ENCODE measurements at regions not wholly inside any gene's neighbourhood (a gene's known extent, or its start where the extent isn't known, plus 50 kb on each side); places are given as distances from the start of the nearest gene placed in this dataset.
"Not testable (repeated sequence)": the region's sequence is repeated elsewhere in the genome, so short reads cannot be mapped to it uniquely, and the experiment has no call there.

GRCh38 chr7:81155654-81156373 lies 237.0 kb upstream of the SEMA3C start:
- no peak overlapping the region for H3K4me3 ChIP-seq
- no peak overlapping the region for H3K27ac ChIP-seq
- no peaks in the 10 kb centered on the region for H3K9me3 ChIP-seq
- no peak for TF ChIP-seq POLR2AphosphoS5 (IDR thresholded peaks at IDR 0.05)
- TF ChIP-seq, protein P1, sequence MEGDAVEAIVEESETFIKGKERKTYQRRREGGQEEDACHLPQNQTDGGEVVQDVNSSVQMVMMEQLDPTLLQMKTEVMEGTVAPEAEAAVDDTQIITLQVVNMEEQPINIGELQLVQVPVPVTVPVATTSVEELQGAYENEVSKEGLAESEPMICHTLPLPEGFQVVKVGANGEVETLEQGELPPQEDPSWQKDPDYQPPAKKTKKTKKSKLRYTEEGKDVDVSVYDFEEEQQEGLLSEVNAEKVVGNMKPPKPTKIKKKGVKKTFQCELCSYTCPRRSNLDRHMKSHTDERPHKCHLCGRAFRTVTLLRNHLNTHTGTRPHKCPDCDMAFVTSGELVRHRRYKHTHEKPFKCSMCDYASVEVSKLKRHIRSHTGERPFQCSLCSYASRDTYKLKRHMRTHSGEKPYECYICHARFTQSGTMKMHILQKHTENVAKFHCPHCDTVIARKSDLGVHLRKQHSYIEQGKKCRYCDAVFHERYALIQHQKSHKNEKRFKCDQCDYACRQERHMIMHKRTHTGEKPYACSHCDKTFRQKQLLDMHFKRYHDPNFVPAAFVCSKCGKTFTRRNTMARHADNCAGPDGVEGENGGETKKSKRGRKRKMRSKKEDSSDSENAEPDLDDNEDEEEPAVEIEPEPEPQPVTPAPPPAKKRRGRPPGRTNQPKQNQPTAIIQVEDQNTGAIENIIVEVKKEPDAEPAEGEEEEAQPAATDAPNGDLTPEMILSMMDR (IDR thresholded peaks at IDR 0.05), result no peak
- TF ChIP-seq EP300 (IDR thresholded peaks at IDR 0.05), result no peak
- TF ChIP-seq POLR2A (IDR thresholded peaks at IDR 0.05), result no peak
- no peaks in the 10 kb centered on the region for H3K36me3 ChIP-seq
- 57% methylated on average over 4 of the region's 4 CpGs for WGBS
- no peak for DNase-seq (ENCODE audit: low spot score in 2 of 2)
- no peaks in the 10 kb centered on the region for H3K4me1 ChIP-seq
- no peaks in the 10 kb centered on the region for H3K27me3 ChIP-seq

DNA sequence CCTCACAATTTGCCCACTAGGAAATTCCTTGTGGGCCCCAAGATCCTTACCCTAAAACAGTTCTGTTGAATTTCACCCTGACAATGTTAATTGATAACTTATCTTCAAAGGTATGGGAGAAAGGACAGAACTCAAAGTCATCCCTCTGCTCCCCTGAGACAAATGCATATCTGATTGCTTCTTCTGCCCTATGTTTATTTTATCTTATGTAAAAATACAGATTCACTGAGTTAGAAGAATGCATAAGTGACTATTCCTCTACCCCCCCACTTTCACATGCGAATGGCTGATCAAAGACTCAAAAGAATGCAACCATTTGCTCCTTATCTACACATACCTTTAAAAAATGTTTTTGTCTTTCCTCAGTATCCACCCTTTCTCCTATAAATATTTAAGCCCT lies 235.7 kb upstream of the SEMA3C start:
- Histone ChIP-seq H3K27me3 (no peaks in the 10 kb centered on the region), H3K36me3 (no peaks in the 10 kb centered on the region), H3K9me3 (no peaks in the 10 kb centered on the region), H3K4me3 (no peak overlapping the region), H3K27ac (no peak overlapping the region), H3K4me1 (no peaks in the 10 kb centered on the region)
- TF ChIP-seq EP300 (IDR thresholded peaks at IDR 0.05) (no peak), POLR2AphosphoS5 (IDR thresholded peaks at IDR 0.05) (no peak), POLR2A (IDR thresholded peaks at IDR 0.05) (no peak)
- TF ChIP-seq, protein P1 (IDR thresholded peaks at IDR 0.05), result no peak
- WGBS, result 94% methylated on average over 1 of the region's 1 CpG
- DNase-seq (ENCODE audit: low spot score in 2 of 2), result no peak

DNA sequence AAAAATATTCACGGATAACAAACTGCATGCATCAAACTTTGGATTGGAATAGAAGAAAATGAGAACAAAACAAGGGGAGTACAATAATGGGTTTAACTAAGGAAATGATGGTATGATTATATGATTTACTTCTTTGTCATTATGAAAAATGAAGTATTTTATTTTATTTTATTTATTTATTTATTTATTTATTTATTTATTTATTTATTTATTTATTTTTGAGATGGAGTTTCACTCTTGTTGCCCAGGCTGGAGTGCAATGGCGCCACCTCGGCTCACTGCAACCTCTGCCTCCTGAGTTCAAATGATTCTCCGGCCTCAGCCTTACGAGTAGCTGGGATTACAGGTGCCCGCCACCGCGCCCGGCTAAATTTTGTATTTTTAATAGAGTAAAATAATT lies 234.1 kb upstream of the SEMA3C start:
- not testable (repeated sequence) for H3K4me3 ChIP-seq; H3K27me3 ChIP-seq; H3K4me1 ChIP-seq; H3K9me3 ChIP-seq; H3K27ac ChIP-seq; H3K36me3 ChIP-seq; DNase-seq (ENCODE audit: low spot score in 2 of 2)
- WGBS, result 98% methylated on average over 9 of the region's 9 CpGs

DNA sequence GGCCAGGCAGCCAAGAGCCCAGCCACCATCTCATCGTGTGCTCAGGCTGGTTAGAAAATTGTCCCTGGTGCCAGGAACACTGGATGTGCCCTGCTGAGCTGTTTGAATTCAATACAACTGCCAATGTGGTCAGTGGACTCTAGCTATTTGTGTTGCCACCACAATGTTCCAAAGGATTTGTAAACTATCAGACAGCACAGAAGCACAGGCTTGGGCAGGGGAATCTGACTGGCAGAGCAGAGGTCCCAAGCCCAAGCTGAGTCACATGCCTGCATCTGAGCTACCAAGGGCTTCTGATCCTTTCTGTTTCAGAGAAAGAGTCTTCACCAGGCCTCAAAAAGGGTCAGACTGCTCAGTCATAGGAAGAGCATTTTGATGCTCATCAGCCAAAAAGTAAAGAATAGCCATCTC lies 232.1 kb upstream of the SEMA3C start:
- no peak overlapping the region for H3K4me3 ChIP-seq
- no peak overlapping the region for H3K27ac ChIP-seq
- TF ChIP-seq POLR2AphosphoS5 (IDR thresholded peaks at IDR 0.05) (no peak), EP300 (IDR thresholded peaks at IDR 0.05) (no peak), POLR2A (IDR thresholded peaks at IDR 0.05) (no peak)
- TF ChIP-seq, protein P1 (IDR thresholded peaks at IDR 0.05), result no peak
- no peak for DNase-seq (ENCODE audit: low spot score in 2 of 2)
- H3K27me3 ChIP-seq, result no peaks in the 10 kb centered on the region
- no peaks in the 10 kb centered on the region for H3K36me3 ChIP-seq
- no peaks in the 10 kb centered on the region for H3K9me3 ChIP-seq
- WGBS, result 50% methylated on average over 1 of the region's 1 CpG
- H3K4me1 ChIP-seq, result no peaks in the 10 kb centered on the region

DNA sequence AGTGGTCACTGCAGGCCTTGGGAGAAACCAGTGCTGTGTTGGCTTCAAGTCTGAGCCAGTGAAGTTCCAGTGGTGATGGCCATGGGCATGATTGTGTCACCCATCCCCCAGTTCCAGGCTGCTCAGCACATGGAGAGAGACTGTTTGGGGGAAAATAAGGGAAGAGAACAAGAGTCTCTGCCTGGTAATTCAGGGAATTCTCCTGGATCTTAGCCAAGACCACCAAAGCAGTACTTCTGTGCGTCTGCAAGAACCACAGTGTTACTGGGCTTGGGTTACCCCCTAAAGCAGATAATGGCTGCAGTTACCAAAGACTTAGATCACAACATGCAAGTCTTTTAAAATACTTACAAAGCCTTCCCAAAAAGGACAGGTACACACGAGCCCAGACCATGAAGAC lies 225.0 kb upstream of the SEMA3C start:
- Histone ChIP-seq H3K4me1 (no peaks in the 10 kb centered on the region), H3K9me3 (no peaks in the 10 kb centered on the region), H3K27me3 (no peaks in the 10 kb centered on the region), H3K27ac (no peak overlapping the region), H3K4me3 (no peak overlapping the region), H3K36me3 (no peaks in the 10 kb centered on the region)
- no peak for DNase-seq (ENCODE audit: low spot score in 2 of 2)
- WGBS, result 74% methylated on average over 2 of the region's 2 CpGs
- TF ChIP-seq, protein P1 (IDR thresholded peaks at IDR 0.05), result no peak
- no peak for TF ChIP-seq EP300 (IDR thresholded peaks at IDR 0.05)
- TF ChIP-seq POLR2A (IDR thresholded peaks at IDR 0.05), result no peak
- TF ChIP-seq POLR2AphosphoS5 (IDR thresholded peaks at IDR 0.05), result no peak

- H3K36me3 ChIP-seq; H3K4me1 ChIP-seq; H3K27ac ChIP-seq; DNase-seq (ENCODE audit: low spot score in 2 of 2); H3K4me3 ChIP-seq; H3K27me3 ChIP-seq; H3K9me3 ChIP-seq: not testable (repeated sequence)
- 88% methylated on average over 8 of the region's 45 CpGs for WGBS
Observed at GRCh38 chr7:81141257-81142205, 222.7 kb upstream of the SEMA3C start.

Measured in suprapubic skin (tissue), 4 donors.